ENCODE measurements at regions not wholly inside any gene's neighbourhood (a gene's known extent, or its start where the extent isn't known, plus 50 kb on each side); places are given as distances from the start of the nearest gene placed in this dataset.

DNA sequence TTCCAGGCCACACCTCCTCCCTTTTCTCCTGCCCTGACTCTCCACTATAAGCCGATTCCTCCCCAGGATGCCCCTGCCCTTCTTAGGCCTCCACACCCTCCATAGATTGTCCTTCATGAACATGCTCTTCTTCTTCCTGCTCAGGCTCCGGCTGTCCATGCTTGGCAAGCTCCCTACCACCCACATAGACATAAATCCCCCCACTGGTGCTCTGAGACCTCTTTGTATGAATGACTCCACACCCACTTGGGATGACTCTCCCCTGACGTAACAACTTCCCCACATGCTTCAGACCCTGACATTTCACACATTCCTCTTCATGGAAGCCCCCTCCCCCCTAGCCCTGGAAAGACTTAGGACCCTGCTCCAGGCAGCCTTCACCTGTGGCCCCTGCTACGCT is 542.5 kb upstream of the LARGE1 start:
- no peaks in the 10 kb centered on the region for H3K4me1 ChIP-seq
- no peaks in the 10 kb centered on the region for H3K36me3 ChIP-seq
- DNase-seq: no peak
- H3K4me3 ChIP-seq: no peak overlapping the region
- no peak for TF ChIP-seq POLR2AphosphoS5 (IDR thresholded peaks at IDR 0.05)
- no peak for TF ChIP-seq POLR2A (IDR thresholded peaks at IDR 0.05)
- TF ChIP-seq EP300 (IDR thresholded peaks at IDR 0.05): no peak
- no peak for TF ChIP-seq CTCF (IDR thresholded peaks at IDR 0.05)
- 68 to 83% methylated on average over 4 of the region's 4 CpGs for WGBS, 2 donors
- ATAC-seq (ENCODE audit: low FRiP score in 2 of 2): no peak
- no peaks in the 10 kb centered on the region for H3K27me3 ChIP-seq
- H3K27ac ChIP-seq: no peak overlapping the region
- no peaks in the 10 kb centered on the region for H3K9me3 ChIP-seq

DNA sequence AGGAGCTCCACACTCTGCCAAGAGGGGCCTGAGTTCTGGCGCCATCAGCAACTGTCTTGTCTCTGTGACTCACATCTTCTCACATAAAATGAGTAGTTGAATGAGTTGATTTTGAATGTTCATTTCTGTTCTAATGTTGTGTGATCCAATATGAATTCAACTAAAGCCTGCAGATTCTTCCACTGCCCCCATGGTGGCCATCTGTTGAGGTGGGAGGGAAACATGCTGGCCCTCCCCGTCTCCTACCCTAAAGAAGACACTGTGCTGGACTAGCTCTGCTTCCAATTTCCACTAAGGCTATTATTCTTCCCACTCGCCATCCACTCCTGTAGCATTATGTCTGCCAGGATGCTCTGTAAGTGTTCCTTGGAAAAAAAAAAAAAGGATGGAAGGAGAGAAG is 555.6 kb upstream of the LARGE1 start:
- DNase-seq (no peak), ATAC-seq (ENCODE audit: low FRiP score in 2 of 2) (no peak)
- Histone ChIP-seq H3K36me3 (no peaks in the 10 kb centered on the region), H3K4me3 (no peak overlapping the region), H3K4me1 (no peaks in the 10 kb centered on the region), H3K27ac (no peak overlapping the region), H3K9me3 (peaks cover 0 to 3% (median 0%) of the 10 kb centered on the region in 4 donors), H3K27me3 (no peaks in the 10 kb centered on the region)
- no peak for TF ChIP-seq CTCF (IDR thresholded peaks at IDR 0.05)
- TF ChIP-seq POLR2A (IDR thresholded peaks at IDR 0.05): no peak
- no peak for TF ChIP-seq EP300 (IDR thresholded peaks at IDR 0.05)
- TF ChIP-seq POLR2AphosphoS5 (IDR thresholded peaks at IDR 0.05): no peak
- WGBS, 2 donors: 78 to 79% methylated on average over 3 of the region's 3 CpGs

DNA sequence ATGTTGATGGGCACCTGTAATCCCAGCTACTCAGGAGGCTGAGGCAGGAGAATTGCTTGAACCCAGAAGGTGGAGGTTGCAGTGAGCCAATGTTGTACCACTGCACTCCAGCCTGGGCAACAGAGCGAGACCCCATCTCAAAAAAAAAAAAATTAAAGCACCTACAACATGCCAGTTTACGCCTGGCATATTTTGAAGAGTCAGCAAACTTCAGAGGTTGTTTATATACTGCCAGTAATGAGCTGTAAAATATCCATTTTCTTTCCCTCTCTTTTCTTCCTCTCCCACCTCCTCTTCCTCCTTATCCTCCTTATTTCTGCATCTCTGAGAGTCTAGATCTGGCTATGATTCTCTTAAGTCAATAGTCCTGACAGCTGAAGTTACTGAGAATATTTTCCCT is 556.5 kb upstream of the LARGE1 start:
- 76 to 81% methylated on average over 2 of the region's 2 CpGs for WGBS, 2 donors
- H3K9me3 ChIP-seq: peaks cover 0 to 12% (median 5%) of the 10 kb centered on the region in 4 donors
- no peak for ATAC-seq (ENCODE audit: low FRiP score in 2 of 2)
- TF ChIP-seq CTCF (IDR thresholded peaks at IDR 0.05): no peak
- TF ChIP-seq POLR2AphosphoS5 (IDR thresholded peaks at IDR 0.05): no peak
- TF ChIP-seq POLR2A (IDR thresholded peaks at IDR 0.05): no peak
- TF ChIP-seq EP300 (IDR thresholded peaks at IDR 0.05): no peak
- no peak overlapping the region for H3K27ac ChIP-seq
- no peak overlapping the region for H3K4me3 ChIP-seq
- H3K4me1 ChIP-seq: no peaks in the 10 kb centered on the region
- DNase-seq: no peak
- no peaks in the 10 kb centered on the region for H3K36me3 ChIP-seq
- H3K27me3 ChIP-seq: no peaks in the 10 kb centered on the region

GRCh38 chr22:34481090-34481489 is 560.8 kb upstream of the LARGE1 start:
- no peaks in the 10 kb centered on the region for H3K27me3 ChIP-seq
- 86 to 92% methylated on average over 3 of the region's 3 CpGs for WGBS, 2 donors
- no peak overlapping the region for H3K4me3 ChIP-seq
- DNase-seq (no peak), ATAC-seq (ENCODE audit: low FRiP score in 2 of 2) (no peak)
- H3K36me3 ChIP-seq: no peaks in the 10 kb centered on the region
- H3K9me3 ChIP-seq: peaks cover 0 to 12% (median 5%) of the 10 kb centered on the region in 4 donors
- no peak for TF ChIP-seq EP300 (IDR thresholded peaks at IDR 0.05)
- TF ChIP-seq POLR2A (IDR thresholded peaks at IDR 0.05): no peak
- TF ChIP-seq CTCF (IDR thresholded peaks at IDR 0.05): no peak
- no peak for TF ChIP-seq POLR2AphosphoS5 (IDR thresholded peaks at IDR 0.05)
- no peak overlapping the region for H3K27ac ChIP-seq
- no peaks in the 10 kb centered on the region for H3K4me1 ChIP-seq

- no peaks in the 10 kb centered on the region for H3K36me3 ChIP-seq
- WGBS, 2 donors: 73 to 76% methylated on average over 1 of the region's 1 CpG
- peaks cover 0 to 4% (median 2%) of the 10 kb centered on the region in 4 donors for H3K9me3 ChIP-seq
- H3K27ac ChIP-seq: no peak overlapping the region
- no peak overlapping the region for H3K4me3 ChIP-seq
- DNase-seq (no peak), ATAC-seq (ENCODE audit: low FRiP score in 2 of 2) (no peak)
- no peaks in the 10 kb centered on the region for H3K4me1 ChIP-seq
- H3K27me3 ChIP-seq: no peaks in the 10 kb centered on the region
- no peak for TF ChIP-seq CTCF (IDR thresholded peaks at IDR 0.05)
- TF ChIP-seq POLR2A (IDR thresholded peaks at IDR 0.05): no peak
- TF ChIP-seq EP300 (IDR thresholded peaks at IDR 0.05): no peak
- no peak for TF ChIP-seq POLR2AphosphoS5 (IDR thresholded peaks at IDR 0.05)
These were observed 566.1 kb upstream of the LARGE1 start for GRCh38 chr22:34486381-34486780.

Data from upper lobe of left lung (tissue), 6 donors.